Posterior vena cava (tissue), 2 donors: ENCODE measurements at regions not wholly inside any gene's neighbourhood (a gene's known extent, or its start where the extent isn't known, plus 50 kb on each side); places are given as distances from the start of the nearest gene placed in this dataset.
"Not testable (repeated sequence)": the region's sequence is repeated elsewhere in the genome, so short reads cannot be mapped to it uniquely, and the experiment has no call there.

Source experiments
- DNase-seq: peaks from one replicate; pipeline ENCODE4 v3.0.0-alpha.2; 2020; ENCODE audit warnings: low spot score
- intact Hi-C, 2 donors: fragments of 100-400 bp; cut with DNase I; formaldehyde crosslinking; loops; one replicate each; pipeline versions ENCODE4 v1.14.1 to v1.14.2; 2022 to 2023
- donor health status: DM: yes; HTN: yes; CAD: no.
- donor health status: DM: yes; HTN: yes; CAD: no.

- intact Hi-C loops: no loop called here
- no peak for DNase-seq
Observed at GRCh38 chr2:190584980-190585661, 50.6 kb upstream of the NEMP2 start.

- DNase-seq: no peak
- intact Hi-C loops: no loop called here
Observed at GRCh38 chr2:190587106-190587505, 52.6 kb upstream of the NEMP2 start.

GRCh38 chr2:190589008-190589407 is 54.5 kb upstream of the NEMP2 start:
- intact Hi-C loops: no loop called here
- DNase-seq: no peak

GRCh38 chr2:190591437-190591836 is 56.9 kb upstream of the NEMP2 start:
- no peak for DNase-seq
- intact Hi-C loops: no loop called here

- intact Hi-C loops: loop anchor here in 1 of 2 donors (1.0 kb wide), 1 partner anchor 24 kb away; no protein-coding TSS in a partner anchor
- DNase-seq: no peak
Observed at GRCh38 chr2:190592831-190593230, 56.1 kb upstream of the NAB1 start.

GRCh38 chr2:190595879-190596278 is 53.0 kb upstream of the NAB1 start:
- intact Hi-C loops, DNase-seq: not testable (repeated sequence)

GRCh38 chr2:190596993-190597392 is 51.9 kb upstream of the NAB1 start:
- DNase-seq: no peak

GRCh38 chr2:190598621-190599020 is 50.3 kb upstream of the NAB1 start:
- intact Hi-C loops: no loop called here
- DNase-seq: no peak

More at GRCh38 chr2:190596993-190597392, 51.9 kb upstream of the NAB1 start:
- intact Hi-C loops: no loop called here

GRCh38 chr2:190599073-190599472 is 49.8 kb upstream of the NAB1 start:
- DNase-seq: no peak
- intact Hi-C loops: no loop called here
